Jurkat, Clone E6-1 (cell line): ENCODE measurements at regions not wholly inside any gene's neighbourhood (a gene's known extent, or its start where the extent isn't known, plus 50 kb on each side); places are given as distances from the start of the nearest gene placed in this dataset.
A peak's percentile ranks its signal among the peaks of the same experiment; 100 is the strongest.
"Not testable (repeated sequence)": the region's sequence is repeated elsewhere in the genome, so short reads cannot be mapped to it uniquely, and the experiment has no call there.

Experiments
- DNase-seq: peaks from one replicate; pipeline ENCODE4 v3.0.0-alpha.2; 2011; ENCODE audit warnings: low read depth, low spot score
- H3K4me3 ChIP-seq: 2 replicates; pipeline ENCODE4 v1.5.1; 2011; ENCODE audit warnings: mild to moderate bottlenecking, low read length, control low read depth, moderate library complexity

GRCh38 chr3:118538187-118538586 is 496.5 kb downstream of the IGSF11 start:
- no peak overlapping the region for H3K4me3 ChIP-seq
- no peak for DNase-seq

GRCh38 chr3:118539820-118540447 is 494.7 kb downstream of the IGSF11 start:
- H3K4me3 ChIP-seq, DNase-seq: not testable (repeated sequence)

- H3K4me3 ChIP-seq, DNase-seq: not testable (repeated sequence)
These were observed 494.2 kb downstream of the IGSF11 start for GRCh38 chr3:118540448-118540821.

- DNase-seq, result no peak
- H3K4me3 ChIP-seq, result no peak overlapping the region
These were observed 493.8 kb downstream of the IGSF11 start for GRCh38 chr3:118540826-118541225.

- DNase-seq, result no peak
- no peak overlapping the region for H3K4me3 ChIP-seq
These were observed 492.9 kb downstream of the IGSF11 start for GRCh38 chr3:118541796-118542195.

- peak; percentile 16 for DNase-seq
- H3K4me3 ChIP-seq, result no peak overlapping the region
These were observed 490.8 kb downstream of the IGSF11 start for GRCh38 chr3:118543832-118544231.

- no peak overlapping the region for H3K4me3 ChIP-seq
- peak; percentile 7 for DNase-seq
These were observed 490.2 kb downstream of the IGSF11 start for GRCh38 chr3:118544458-118544857.

- no peak for DNase-seq
- H3K4me3 ChIP-seq, result no peak overlapping the region
These were observed 486.2 kb downstream of the IGSF11 start for GRCh38 chr3:118548434-118548833.

GRCh38 chr3:118550122-118550521 is 484.5 kb downstream of the IGSF11 start:
- no peak for DNase-seq
- no peak overlapping the region for H3K4me3 ChIP-seq

- no peak overlapping the region for H3K4me3 ChIP-seq
- DNase-seq, result no peak
These were observed 484.1 kb downstream of the IGSF11 start for GRCh38 chr3:118550556-118550955.

- no peak overlapping the region for H3K4me3 ChIP-seq
- no peak for DNase-seq
These were observed 480.4 kb downstream of the IGSF11 start for GRCh38 chr3:118554148-118554838.

GRCh38 chr3:118556983-118557382 is 477.7 kb downstream of the IGSF11 start:
- H3K4me3 ChIP-seq, result no peak overlapping the region
- DNase-seq, result no peak

- DNase-seq, result no peak
- H3K4me3 ChIP-seq, result no peak overlapping the region
These were observed 477.1 kb downstream of the IGSF11 start for GRCh38 chr3:118557513-118557912.

GRCh38 chr3:118559286-118559685 is 475.4 kb downstream of the IGSF11 start:
- DNase-seq, result no peak
- no peak overlapping the region for H3K4me3 ChIP-seq

GRCh38 chr3:118564800-118565199 is 469.8 kb downstream of the IGSF11 start:
- DNase-seq, result no peak
- H3K4me3 ChIP-seq, result no peak overlapping the region

GRCh38 chr3:118573912-118574311 is 460.7 kb downstream of the IGSF11 start:
- H3K4me3 ChIP-seq, result no peak overlapping the region
- no peak for DNase-seq

GRCh38 chr3:118577055-118577777 is 457.4 kb downstream of the IGSF11 start:
- no peak for DNase-seq
- no peak overlapping the region for H3K4me3 ChIP-seq

- no peak for DNase-seq
- no peak overlapping the region for H3K4me3 ChIP-seq
These were observed 456.1 kb downstream of the IGSF11 start for GRCh38 chr3:118578559-118578958.

- peak; percentile 25 for DNase-seq
- no peak overlapping the region for H3K4me3 ChIP-seq
These were observed 447.5 kb downstream of the IGSF11 start for GRCh38 chr3:118587037-118587741.

GRCh38 chr3:118587847-118588246 is 446.8 kb downstream of the IGSF11 start:
- DNase-seq, result no peak

More at GRCh38 chr3:118587847-118588246, 446.8 kb downstream of the IGSF11 start:
- H3K4me3 ChIP-seq, result no peak overlapping the region
